ENCODE measurements at regions not wholly inside any gene's neighbourhood (a gene's known extent, or its start where the extent isn't known, plus 50 kb on each side); places are given as distances from the start of the nearest gene placed in this dataset.

- DNase-seq (ENCODE audit: insufficient read length, low spot score), result no peak
- TF ChIP-seq, protein P1, sequence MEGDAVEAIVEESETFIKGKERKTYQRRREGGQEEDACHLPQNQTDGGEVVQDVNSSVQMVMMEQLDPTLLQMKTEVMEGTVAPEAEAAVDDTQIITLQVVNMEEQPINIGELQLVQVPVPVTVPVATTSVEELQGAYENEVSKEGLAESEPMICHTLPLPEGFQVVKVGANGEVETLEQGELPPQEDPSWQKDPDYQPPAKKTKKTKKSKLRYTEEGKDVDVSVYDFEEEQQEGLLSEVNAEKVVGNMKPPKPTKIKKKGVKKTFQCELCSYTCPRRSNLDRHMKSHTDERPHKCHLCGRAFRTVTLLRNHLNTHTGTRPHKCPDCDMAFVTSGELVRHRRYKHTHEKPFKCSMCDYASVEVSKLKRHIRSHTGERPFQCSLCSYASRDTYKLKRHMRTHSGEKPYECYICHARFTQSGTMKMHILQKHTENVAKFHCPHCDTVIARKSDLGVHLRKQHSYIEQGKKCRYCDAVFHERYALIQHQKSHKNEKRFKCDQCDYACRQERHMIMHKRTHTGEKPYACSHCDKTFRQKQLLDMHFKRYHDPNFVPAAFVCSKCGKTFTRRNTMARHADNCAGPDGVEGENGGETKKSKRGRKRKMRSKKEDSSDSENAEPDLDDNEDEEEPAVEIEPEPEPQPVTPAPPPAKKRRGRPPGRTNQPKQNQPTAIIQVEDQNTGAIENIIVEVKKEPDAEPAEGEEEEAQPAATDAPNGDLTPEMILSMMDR (IDR thresholded peaks at IDR 0.05; ENCODE audit: insufficient read depth, missing control alignments), result no peak
- FAIRE-seq, result no peak
These were observed 171.2 kb upstream of the UBL3 start for GRCh38 chr13:30021611-30022010.

- TF ChIP-seq, protein P1 (IDR thresholded peaks at IDR 0.05; ENCODE audit: insufficient read depth, missing control alignments), result no peak
- no peak for FAIRE-seq
- no peak for DNase-seq (ENCODE audit: insufficient read length, low spot score)
These were observed 170.4 kb upstream of the UBL3 start for GRCh38 chr13:30020726-30021312.

DNA sequence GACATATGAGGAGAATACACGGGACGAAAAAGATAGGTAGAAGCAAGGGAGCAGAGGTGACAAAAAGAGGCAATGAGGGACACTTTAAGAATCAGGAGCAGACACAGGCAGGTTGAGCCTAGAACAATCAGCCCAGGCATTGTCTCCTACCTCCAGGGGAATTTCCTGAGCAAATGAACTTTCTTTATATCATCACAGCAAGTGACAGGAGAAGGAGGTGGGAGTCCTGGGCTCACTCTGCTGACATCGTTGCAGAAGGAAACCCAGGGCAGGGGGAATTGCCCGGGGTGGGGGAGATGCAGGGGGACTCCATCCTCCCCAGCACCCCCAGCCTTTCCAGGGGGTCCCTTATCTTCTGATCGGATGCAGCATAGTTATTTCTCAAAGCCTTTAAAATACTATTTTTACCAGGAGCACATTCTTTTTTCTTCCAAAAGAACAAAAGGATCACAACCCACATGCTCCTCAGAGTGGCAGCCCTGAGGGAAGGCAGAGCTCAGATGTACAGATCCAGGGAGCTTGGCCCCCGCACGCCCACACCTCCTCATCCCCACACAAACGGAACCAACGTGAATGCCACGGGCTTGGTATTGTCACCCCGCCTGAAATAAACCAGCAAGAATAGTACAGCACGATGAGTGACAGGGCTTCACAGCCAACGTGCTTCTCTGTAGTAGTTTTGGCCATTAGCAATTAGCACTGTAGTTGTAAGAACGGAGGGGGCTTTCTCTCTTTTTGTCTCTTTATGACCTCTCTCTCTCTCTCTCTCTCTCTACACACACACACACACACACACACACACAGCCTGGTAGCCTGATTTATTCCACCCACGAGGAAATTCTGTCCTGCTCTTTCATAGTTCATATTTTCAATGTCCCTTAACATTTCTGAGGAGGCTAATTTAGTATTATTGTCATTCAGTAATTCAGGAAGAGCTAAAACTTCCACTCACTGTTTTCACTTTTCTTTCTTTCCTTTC, 169.5 kb upstream of the UBL3 start:
- DNase-seq (ENCODE audit: insufficient read length, low spot score) (no peak), FAIRE-seq (no peak)
- TF ChIP-seq, protein P1 (IDR thresholded peaks at IDR 0.05; ENCODE audit: insufficient read depth, missing control alignments), result no peak

DNA sequence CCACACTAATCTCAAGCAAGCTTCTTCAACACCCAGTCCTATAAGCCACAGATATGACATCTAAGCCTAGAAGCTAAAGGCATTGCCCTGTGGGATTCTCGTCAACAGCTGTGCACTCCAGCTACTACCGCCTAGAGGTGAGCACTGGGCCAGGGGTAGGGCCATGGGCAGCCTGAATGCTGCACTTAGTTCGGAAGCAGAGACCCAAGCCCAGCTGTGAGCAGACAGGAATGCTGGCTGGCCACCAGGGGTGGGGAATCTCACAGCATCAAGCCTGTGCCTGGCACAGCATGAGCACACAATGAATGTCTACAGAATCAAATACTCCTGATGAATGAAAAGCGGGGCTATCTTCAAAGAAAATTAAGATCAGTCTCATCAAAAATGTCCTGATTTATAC, 167.5 kb upstream of the UBL3 start:
- DNase-seq (ENCODE audit: insufficient read length, low spot score) (no peak), FAIRE-seq (no peak)
- TF ChIP-seq, protein P1 (IDR thresholded peaks at IDR 0.05; ENCODE audit: insufficient read depth, missing control alignments), result no peak

GRCh38 chr13:30016398-30016797, 166.0 kb upstream of the UBL3 start:
- TF ChIP-seq, protein P1 (IDR thresholded peaks at IDR 0.05; ENCODE audit: insufficient read depth, missing control alignments), result no peak
- DNase-seq (ENCODE audit: insufficient read length, low spot score) (no peak), FAIRE-seq (no peak)

- DNase-seq (ENCODE audit: insufficient read length, low spot score) (no peak), FAIRE-seq (no peak)
- TF ChIP-seq, protein P1 (IDR thresholded peaks at IDR 0.05; ENCODE audit: insufficient read depth, missing control alignments), result no peak
These were observed 159.0 kb upstream of the UBL3 start for GRCh38 chr13:30009411-30009810.

DNA sequence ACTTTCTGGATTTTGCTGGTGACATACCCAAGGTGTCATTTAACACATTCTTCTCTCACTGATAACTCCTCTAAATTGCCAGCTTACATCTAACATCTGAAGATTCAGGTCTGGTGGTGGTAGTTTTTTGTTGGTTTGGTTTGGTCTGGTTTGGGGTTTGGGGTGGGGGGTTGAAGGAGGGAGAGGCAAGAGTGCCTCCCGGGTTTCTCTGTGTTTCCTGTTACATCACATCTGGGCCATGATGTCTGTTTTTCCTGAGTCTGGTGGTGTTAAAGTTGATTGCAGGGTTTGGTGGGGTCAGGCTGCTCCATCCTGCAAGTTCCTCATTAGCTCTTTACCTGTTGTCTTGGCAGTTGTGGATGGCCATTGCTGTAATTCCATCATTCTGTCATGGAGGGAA, 155.8 kb upstream of the UBL3 start:
- DNase-seq (ENCODE audit: insufficient read length, low spot score) (no peak), FAIRE-seq (no peak)
- TF ChIP-seq, protein P1 (IDR thresholded peaks at IDR 0.05; ENCODE audit: insufficient read depth, missing control alignments), result no peak

All from D721Med (cell line).